ENCODE measurements at regions not wholly inside any gene's neighbourhood (a gene's known extent, or its start where the extent isn't known, plus 50 kb on each side); places are given as distances from the start of the nearest gene placed in this dataset.

GRCh38 chr19:30824809-30825208 lies 452.6 kb downstream of the ZNF536 start:
- DNase-seq (ENCODE audit: low read depth in 2 of 2) = no peak
- H3K9me3 ChIP-seq (ENCODE audit: control insufficient read depth, insufficient read depth, low read depth, low read length) = no peaks in the 10 kb centered on the region
- no peaks in the 10 kb centered on the region for H3K4me1 ChIP-seq (ENCODE audit: control insufficient read depth, extremely low read depth, insufficient read depth, low read length)
- no peak overlapping the region for H3K9ac ChIP-seq (ENCODE audit: insufficient read depth, low read length)
- no peak for TF ChIP-seq CTCF (conservative IDR thresholded peaks at IDR 0.05 in 1 of 2, IDR thresholded peaks at IDR 0.05 in 1 of 2; ENCODE audit: low read depth in 1 of 2, low read length in 2 of 2)
- no peak for TF ChIP-seq EZH2 (IDR thresholded peaks at IDR 0.05; ENCODE audit: low read length, missing control alignments)
- no peaks in the 10 kb centered on the region for H3K36me3 ChIP-seq (ENCODE audit: control insufficient read depth, insufficient read depth, low read length)
- H3K27me3 ChIP-seq (ENCODE audit: control insufficient read depth, insufficient read depth, low read length) = no peaks in the 10 kb centered on the region
- H3K4me2 ChIP-seq (ENCODE audit: extremely low read depth, insufficient read depth, low read length) = no peak overlapping the region
- H4K20me1 ChIP-seq (ENCODE audit: control insufficient read depth, extremely low read depth, insufficient read depth, low read length) = no peaks in the 10 kb centered on the region
- no peak overlapping the region for H3K4me3 ChIP-seq (replicated peaks in 1 of 4; ENCODE audit: control extremely low read depth in 1 of 4, insufficient read depth in 1 of 4, low read depth in 3 of 4, low read length in 4 of 4)
- H3K79me2 ChIP-seq (ENCODE audit: control insufficient read depth, insufficient read depth, low read length) = no peaks in the 10 kb centered on the region
- no peak overlapping the region for H2AFZ ChIP-seq (ENCODE audit: low read length)
- H3K27ac ChIP-seq (ENCODE audit: insufficient read depth, low read length) = no peak overlapping the region

- no peak overlapping the region for H3K9ac ChIP-seq (ENCODE audit: insufficient read depth, low read length)
- DNase-seq (ENCODE audit: low read depth in 2 of 2) = no peak
- H3K4me1 ChIP-seq (ENCODE audit: control insufficient read depth, extremely low read depth, insufficient read depth, low read length) = no peaks in the 10 kb centered on the region
- H3K9me3 ChIP-seq (ENCODE audit: control insufficient read depth, insufficient read depth, low read depth, low read length) = no peaks in the 10 kb centered on the region
- H3K27me3 ChIP-seq (ENCODE audit: control insufficient read depth, insufficient read depth, low read length) = no peaks in the 10 kb centered on the region
- no peak overlapping the region for H3K4me2 ChIP-seq (ENCODE audit: extremely low read depth, insufficient read depth, low read length)
- H3K36me3 ChIP-seq (ENCODE audit: control insufficient read depth, insufficient read depth, low read length) = no peaks in the 10 kb centered on the region
- no peak overlapping the region for H2AFZ ChIP-seq (ENCODE audit: low read length)
- H4K20me1 ChIP-seq (ENCODE audit: control insufficient read depth, extremely low read depth, insufficient read depth, low read length) = no peaks in the 10 kb centered on the region
- H3K79me2 ChIP-seq (ENCODE audit: control insufficient read depth, insufficient read depth, low read length) = no peaks in the 10 kb centered on the region
- H3K27ac ChIP-seq (ENCODE audit: insufficient read depth, low read length) = no peak overlapping the region
- TF ChIP-seq CTCF (conservative IDR thresholded peaks at IDR 0.05 in 1 of 2, IDR thresholded peaks at IDR 0.05 in 1 of 2; ENCODE audit: low read depth in 1 of 2, low read length in 2 of 2) (no peak), EZH2 (IDR thresholded peaks at IDR 0.05; ENCODE audit: low read length, missing control alignments) (no peak)
- no peak overlapping the region for H3K4me3 ChIP-seq (replicated peaks in 1 of 4; ENCODE audit: control extremely low read depth in 1 of 4, insufficient read depth in 1 of 4, low read depth in 3 of 4, low read length in 4 of 4)
Observed at GRCh38 chr19:30817965-30818567, 445.9 kb downstream of the ZNF536 start.

GRCh38 chr19:30817197-30817596 lies 445.0 kb downstream of the ZNF536 start:
- Histone ChIP-seq H4K20me1 (ENCODE audit: control insufficient read depth, extremely low read depth, insufficient read depth, low read length) (no peaks in the 10 kb centered on the region), H3K9me3 (ENCODE audit: control insufficient read depth, insufficient read depth, low read depth, low read length) (no peaks in the 10 kb centered on the region), H3K4me3 (replicated peaks in 1 of 4; ENCODE audit: control extremely low read depth in 1 of 4, insufficient read depth in 1 of 4, low read depth in 3 of 4, low read length in 4 of 4) (no peak overlapping the region), H3K79me2 (ENCODE audit: control insufficient read depth, insufficient read depth, low read length) (no peaks in the 10 kb centered on the region), H2AFZ (ENCODE audit: low read length) (no peak overlapping the region), H3K9ac (ENCODE audit: insufficient read depth, low read length) (no peak overlapping the region), H3K36me3 (ENCODE audit: control insufficient read depth, insufficient read depth, low read length) (no peaks in the 10 kb centered on the region), H3K4me1 (ENCODE audit: control insufficient read depth, extremely low read depth, insufficient read depth, low read length) (no peaks in the 10 kb centered on the region), H3K27me3 (ENCODE audit: control insufficient read depth, insufficient read depth, low read length) (no peaks in the 10 kb centered on the region), H3K27ac (ENCODE audit: insufficient read depth, low read length) (no peak overlapping the region), H3K4me2 (ENCODE audit: extremely low read depth, insufficient read depth, low read length) (no peak overlapping the region)
- no peak for DNase-seq (ENCODE audit: low read depth in 2 of 2)
- TF ChIP-seq EZH2 (IDR thresholded peaks at IDR 0.05; ENCODE audit: low read length, missing control alignments) (no peak), CTCF (conservative IDR thresholded peaks at IDR 0.05 in 1 of 2, IDR thresholded peaks at IDR 0.05 in 1 of 2; ENCODE audit: low read depth in 1 of 2, low read length in 2 of 2) (no peak)

Data from fibroblast of lung (primary cell).